ENCODE measurements at regions not wholly inside any gene's neighbourhood (a gene's known extent, or its start where the extent isn't known, plus 50 kb on each side); places are given as distances from the start of the nearest gene placed in this dataset.

DNA sequence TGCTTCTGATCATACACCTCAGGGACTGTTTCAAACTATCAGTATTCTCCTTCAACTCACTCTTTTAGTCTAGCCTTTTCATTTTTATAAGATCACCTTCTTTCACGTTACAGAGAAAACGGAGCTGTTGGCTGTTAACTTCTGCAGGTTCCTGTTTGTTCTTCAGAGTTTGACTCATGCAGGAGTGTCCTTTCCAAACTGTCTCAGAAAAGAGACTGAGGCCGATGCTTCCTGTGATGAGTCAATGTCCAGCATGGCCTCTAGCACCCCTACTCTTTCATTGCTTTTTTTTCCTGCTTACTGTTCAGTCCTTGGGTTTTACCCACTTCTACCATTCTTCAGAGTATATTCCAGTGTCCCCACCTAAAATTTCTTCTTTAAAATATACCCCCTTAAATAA lies 240.8 kb upstream of the RGPD4 start:
- ATAC-seq (ENCODE audit: low FRiP score in 2 of 2), result no peak
- no peak for TF ChIP-seq CTCF (IDR thresholded peaks at IDR 0.05)
- no peak for TF ChIP-seq POLR2A (IDR thresholded peaks at IDR 0.05)
- TF ChIP-seq POLR2AphosphoS5 (IDR thresholded peaks at IDR 0.05), result no peak
- no peak for TF ChIP-seq EP300 (IDR thresholded peaks at IDR 0.05)
- no peak overlapping the region for H3K27ac ChIP-seq
- no peaks in the 10 kb centered on the region for H3K4me1 ChIP-seq
- no peak overlapping the region for H3K4me3 ChIP-seq
- no peaks in the 10 kb centered on the region for H3K27me3 ChIP-seq
- 88 to 90% methylated on average over 3 of the region's 3 CpGs for WGBS, 2 donors
- no peaks in the 10 kb centered on the region for H3K36me3 ChIP-seq
- H3K9me3 ChIP-seq, result no peaks in the 10 kb centered on the region
- DNase-seq, result no peak

- DNase-seq (no peak), ATAC-seq (ENCODE audit: low FRiP score in 2 of 2) (no peak)
- Histone ChIP-seq H3K27me3 (no peaks in the 10 kb centered on the region), H3K36me3 (no peaks in the 10 kb centered on the region), H3K27ac (no peak overlapping the region), H3K9me3 (no peaks in the 10 kb centered on the region), H3K4me3 (no peak overlapping the region), H3K4me1 (no peaks in the 10 kb centered on the region)
- WGBS, 2 donors, result 80 to 90% methylated on average over 5 of the region's 5 CpGs
- no peak for TF ChIP-seq EP300 (IDR thresholded peaks at IDR 0.05)
- TF ChIP-seq CTCF (IDR thresholded peaks at IDR 0.05), result no peak
- no peak for TF ChIP-seq POLR2AphosphoS5 (IDR thresholded peaks at IDR 0.05)
- no peak for TF ChIP-seq POLR2A (IDR thresholded peaks at IDR 0.05)
Observed at GRCh38 chr2:107588181-107588580, 238.5 kb upstream of the RGPD4 start.

DNA sequence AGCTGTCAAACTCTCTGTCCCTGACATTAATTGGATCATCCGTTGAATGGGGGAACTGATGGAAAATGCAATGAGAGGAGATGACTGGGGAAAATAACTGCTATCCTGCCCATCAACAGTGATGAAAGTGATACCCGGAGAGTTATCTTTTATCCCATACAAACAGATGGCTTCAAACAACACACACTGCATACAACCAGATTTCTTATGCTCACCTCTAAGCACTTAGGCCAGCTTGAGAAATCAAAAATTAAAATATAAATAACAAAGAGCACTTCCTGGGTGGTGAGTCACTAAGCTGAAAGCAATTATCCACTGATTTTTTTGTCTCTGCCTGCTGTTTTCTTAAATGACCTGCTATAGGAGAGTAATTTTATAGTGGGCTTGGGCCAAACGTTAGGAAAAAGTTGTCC lies 237.6 kb upstream of the RGPD4 start:
- 55 to 61% methylated on average over 3 of the region's 3 CpGs for WGBS, 2 donors
- no peak overlapping the region for H3K27ac ChIP-seq
- H3K27me3 ChIP-seq, result no peaks in the 10 kb centered on the region
- ATAC-seq (ENCODE audit: low FRiP score in 2 of 2) (no peak), DNase-seq (no peak)
- H3K9me3 ChIP-seq, result no peaks in the 10 kb centered on the region
- H3K4me3 ChIP-seq, result no peak overlapping the region
- no peaks in the 10 kb centered on the region for H3K4me1 ChIP-seq
- no peaks in the 10 kb centered on the region for H3K36me3 ChIP-seq
- TF ChIP-seq POLR2A (IDR thresholded peaks at IDR 0.05) (no peak), POLR2AphosphoS5 (IDR thresholded peaks at IDR 0.05) (no peak), CTCF (IDR thresholded peaks at IDR 0.05) (no peak), EP300 (IDR thresholded peaks at IDR 0.05) (no peak)

DNA sequence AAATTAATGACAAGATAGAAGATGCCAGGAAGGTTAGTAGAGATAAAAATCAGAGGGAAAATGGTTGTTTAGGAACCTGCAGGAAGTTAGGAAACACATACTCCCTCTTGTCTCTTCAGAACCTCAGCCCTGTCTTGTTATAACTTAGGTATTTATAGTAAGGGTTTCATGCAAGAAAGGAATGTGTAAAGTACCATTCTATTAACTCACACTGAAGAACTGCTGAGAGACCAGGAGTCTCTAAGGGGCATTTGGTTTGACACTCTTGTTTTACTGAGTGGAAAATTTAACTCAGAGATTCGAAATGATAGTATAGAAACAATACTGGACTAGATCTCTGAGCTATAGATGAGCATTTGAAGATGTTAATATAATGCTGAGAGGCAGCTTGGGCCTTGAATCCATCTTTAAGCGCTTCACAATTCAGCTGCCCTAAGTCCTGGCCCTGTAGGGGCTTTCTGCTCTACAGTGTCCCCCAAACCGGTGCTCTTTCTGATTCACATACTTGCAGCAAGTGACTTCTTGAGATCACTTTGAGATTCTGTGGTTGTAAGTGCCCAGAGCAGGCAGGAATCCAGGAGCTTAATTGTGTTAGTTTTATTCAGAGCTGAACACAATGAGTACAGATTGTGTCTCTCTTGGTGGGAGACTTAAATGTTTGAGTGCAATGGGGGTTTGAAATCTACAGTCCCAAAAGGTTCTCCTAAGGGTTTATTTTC lies 235.0 kb upstream of the RGPD4 start:
- Histone ChIP-seq H3K9me3 (no peaks in the 10 kb centered on the region), H3K4me1 (no peaks in the 10 kb centered on the region), H3K36me3 (no peaks in the 10 kb centered on the region), H3K27ac (no peak overlapping the region), H3K4me3 (no peak overlapping the region), H3K27me3 (no peaks in the 10 kb centered on the region)
- WGBS, 2 donors, result 68 to 70% methylated on average over 3 of the region's 3 CpGs
- ATAC-seq (ENCODE audit: low FRiP score in 2 of 2) (no peak), DNase-seq (no peak)
- no peak for TF ChIP-seq POLR2A (IDR thresholded peaks at IDR 0.05)
- no peak for TF ChIP-seq CTCF (IDR thresholded peaks at IDR 0.05)
- no peak for TF ChIP-seq EP300 (IDR thresholded peaks at IDR 0.05)
- no peak for TF ChIP-seq POLR2AphosphoS5 (IDR thresholded peaks at IDR 0.05)

DNA sequence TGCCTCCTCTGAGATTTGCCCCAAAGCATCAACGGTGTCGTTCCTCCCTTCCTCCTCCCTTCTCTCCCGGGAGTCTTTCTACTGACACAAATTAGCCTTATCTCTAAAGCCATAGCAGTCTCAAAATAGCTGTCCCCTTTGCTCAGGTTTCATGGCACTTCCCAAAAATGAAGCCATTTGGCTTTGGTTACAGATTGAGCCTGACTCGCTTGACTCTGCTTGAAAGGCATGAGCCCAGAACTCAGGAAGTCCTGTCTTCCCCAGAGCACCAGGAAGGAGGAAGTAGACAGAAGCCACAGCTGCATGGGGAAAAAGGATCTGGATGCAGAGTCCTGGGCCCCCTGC lies 234.4 kb upstream of the RGPD4 start:
- no peaks in the 10 kb centered on the region for H3K36me3 ChIP-seq
- H3K27ac ChIP-seq, result no peak overlapping the region
- H3K27me3 ChIP-seq, result no peaks in the 10 kb centered on the region
- no peak overlapping the region for H3K4me3 ChIP-seq
- no peak for DNase-seq
- 21 to 29% methylated on average over 4 of the region's 4 CpGs for WGBS, 2 donors
- H3K9me3 ChIP-seq, result no peaks in the 10 kb centered on the region
- H3K4me1 ChIP-seq, result no peaks in the 10 kb centered on the region
- TF ChIP-seq EP300 (IDR thresholded peaks at IDR 0.05), result no peak
- no peak for ATAC-seq (ENCODE audit: low FRiP score in 2 of 2)

Measured in upper lobe of left lung (tissue), 6 donors.